ENCODE measurements at regions not wholly inside any gene's neighbourhood (a gene's known extent, or its start where the extent isn't known, plus 50 kb on each side); places are given as distances from the start of the nearest gene placed in this dataset.

- H3K36me3 ChIP-seq (replicated peaks) = no peaks in the 10 kb centered on the region
- H3K4me3 ChIP-seq (ENCODE audit: low read depth, low read length) = no peak overlapping the region
- TF ChIP-seq, protein P1, sequence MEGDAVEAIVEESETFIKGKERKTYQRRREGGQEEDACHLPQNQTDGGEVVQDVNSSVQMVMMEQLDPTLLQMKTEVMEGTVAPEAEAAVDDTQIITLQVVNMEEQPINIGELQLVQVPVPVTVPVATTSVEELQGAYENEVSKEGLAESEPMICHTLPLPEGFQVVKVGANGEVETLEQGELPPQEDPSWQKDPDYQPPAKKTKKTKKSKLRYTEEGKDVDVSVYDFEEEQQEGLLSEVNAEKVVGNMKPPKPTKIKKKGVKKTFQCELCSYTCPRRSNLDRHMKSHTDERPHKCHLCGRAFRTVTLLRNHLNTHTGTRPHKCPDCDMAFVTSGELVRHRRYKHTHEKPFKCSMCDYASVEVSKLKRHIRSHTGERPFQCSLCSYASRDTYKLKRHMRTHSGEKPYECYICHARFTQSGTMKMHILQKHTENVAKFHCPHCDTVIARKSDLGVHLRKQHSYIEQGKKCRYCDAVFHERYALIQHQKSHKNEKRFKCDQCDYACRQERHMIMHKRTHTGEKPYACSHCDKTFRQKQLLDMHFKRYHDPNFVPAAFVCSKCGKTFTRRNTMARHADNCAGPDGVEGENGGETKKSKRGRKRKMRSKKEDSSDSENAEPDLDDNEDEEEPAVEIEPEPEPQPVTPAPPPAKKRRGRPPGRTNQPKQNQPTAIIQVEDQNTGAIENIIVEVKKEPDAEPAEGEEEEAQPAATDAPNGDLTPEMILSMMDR (IDR thresholded peaks at IDR 0.05; ENCODE audit: low read depth, low read length, missing control alignments) = no peak
- DNase-seq = no peak
- H3K27ac ChIP-seq = no peak overlapping the region
- in situ Hi-C loops (cut with HindIII; ENCODE audit: low pct_ligation_motif_present, low sequenced_read_pairs) = no loop called here
- H3K27me3 ChIP-seq (replicated peaks) = no peaks in the 10 kb centered on the region
These were observed 168.1 kb downstream of the RAB11FIP2 start for GRCh38 chr10:117878626-117879025.

DNA sequence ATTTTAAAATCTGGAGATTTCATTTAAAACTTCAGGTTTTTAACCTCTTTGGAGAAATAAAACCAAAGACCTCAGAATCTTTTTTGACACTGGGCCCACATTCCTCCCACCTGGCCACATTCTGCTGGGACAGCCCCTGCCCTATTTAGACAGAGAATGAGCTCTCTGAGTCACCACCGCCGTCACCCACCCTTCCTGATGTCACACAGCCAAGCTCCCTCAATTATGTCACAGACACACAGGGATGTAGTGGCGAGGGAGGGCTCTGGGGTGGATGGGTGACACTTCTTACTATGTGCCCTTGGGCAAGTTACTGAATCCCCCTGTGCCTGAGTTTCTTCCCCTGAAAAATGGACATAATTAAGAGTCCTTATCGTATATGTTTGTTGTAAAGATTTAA is 162.6 kb downstream of the RAB11FIP2 start:
- no peaks in the 10 kb centered on the region for H3K36me3 ChIP-seq (replicated peaks)
- in situ Hi-C loops (cut with HindIII; ENCODE audit: low pct_ligation_motif_present, low sequenced_read_pairs) = no loop called here
- no peak overlapping the region for H3K4me3 ChIP-seq (ENCODE audit: low read depth, low read length)
- TF ChIP-seq, protein P1 (IDR thresholded peaks at IDR 0.05; ENCODE audit: low read depth, low read length, missing control alignments) = no peak
- H3K27me3 ChIP-seq (replicated peaks) = no peaks in the 10 kb centered on the region
- DNase-seq = no peak
- H3K27ac ChIP-seq = no peak overlapping the region

DNA sequence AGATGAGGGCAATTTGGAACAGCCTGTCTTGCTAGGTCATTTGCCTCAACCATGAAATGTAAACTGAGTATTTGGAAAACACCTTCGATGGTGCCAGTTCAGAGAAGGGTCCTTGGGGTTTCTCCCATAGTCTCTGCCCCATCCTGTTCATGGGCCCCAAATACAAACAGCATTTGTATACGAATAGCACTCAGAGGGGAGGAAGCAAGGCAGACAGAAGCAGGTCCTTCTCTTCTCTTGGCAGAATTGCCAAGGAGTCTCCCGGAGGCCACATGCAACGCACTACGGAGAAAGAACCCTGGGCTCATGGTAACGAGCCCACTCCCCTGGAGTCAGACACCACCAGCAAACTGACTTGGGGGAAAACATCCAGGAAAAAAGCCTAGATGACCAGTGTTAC is 162.1 kb downstream of the RAB11FIP2 start:
- in situ Hi-C loops (cut with HindIII; ENCODE audit: low pct_ligation_motif_present, low sequenced_read_pairs) = no loop called here
- no peak for DNase-seq
- Histone ChIP-seq H3K27me3 (replicated peaks) (no peaks in the 10 kb centered on the region), H3K27ac (no peak overlapping the region), H3K36me3 (replicated peaks) (no peaks in the 10 kb centered on the region), H3K4me3 (ENCODE audit: low read depth, low read length) (no peak overlapping the region)
- TF ChIP-seq, protein P1 (IDR thresholded peaks at IDR 0.05; ENCODE audit: low read depth, low read length, missing control alignments) = no peak

DNA sequence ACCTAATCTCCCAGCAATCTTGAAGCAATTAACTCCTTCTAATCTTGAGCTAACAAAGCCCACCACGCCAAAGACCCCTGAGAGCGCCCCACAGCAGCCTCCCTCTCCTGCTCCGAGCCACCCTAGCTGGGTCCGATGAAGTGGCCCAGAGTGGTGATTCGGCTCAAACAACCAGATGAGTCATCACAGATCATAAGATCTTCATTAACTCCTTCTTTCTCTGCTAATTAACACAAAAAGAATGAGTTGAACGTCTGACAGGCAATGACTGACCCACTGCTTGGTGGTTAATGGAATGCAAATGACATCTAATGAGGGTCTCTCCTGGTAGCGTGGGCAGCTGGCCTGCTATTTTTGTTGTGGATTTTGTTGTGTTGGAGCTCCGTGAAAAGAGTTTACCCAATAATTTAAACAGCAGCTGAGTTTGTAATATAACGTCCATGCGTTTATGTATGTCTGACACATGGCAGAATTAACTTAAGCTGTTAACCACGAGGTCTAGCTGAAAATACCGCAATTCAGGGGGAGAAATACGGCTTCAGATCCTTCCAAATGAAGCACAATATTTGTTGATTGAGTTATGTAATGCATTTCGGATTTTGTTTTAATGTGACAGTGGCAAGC is 161.4 kb downstream of the RAB11FIP2 start:
- TF ChIP-seq, protein P1 (IDR thresholded peaks at IDR 0.05; ENCODE audit: low read depth, low read length, missing control alignments) = no peak
- Histone ChIP-seq H3K27ac (no peak overlapping the region), H3K4me3 (ENCODE audit: low read depth, low read length) (no peak overlapping the region), H3K27me3 (replicated peaks) (no peaks in the 10 kb centered on the region), H3K36me3 (replicated peaks) (no peaks in the 10 kb centered on the region)
- in situ Hi-C loops (cut with HindIII; ENCODE audit: low pct_ligation_motif_present, low sequenced_read_pairs) = no loop called here
- no peak for DNase-seq

- Histone ChIP-seq H3K36me3 (replicated peaks) (no peaks in the 10 kb centered on the region), H3K27ac (no peak overlapping the region), H3K27me3 (replicated peaks) (no peaks in the 10 kb centered on the region), H3K4me3 (ENCODE audit: low read depth, low read length) (no peak overlapping the region)
- no peak for DNase-seq
- TF ChIP-seq, protein P1 (IDR thresholded peaks at IDR 0.05; ENCODE audit: low read depth, low read length, missing control alignments) = no peak
- in situ Hi-C loops (cut with HindIII; ENCODE audit: low pct_ligation_motif_present, low sequenced_read_pairs) = no loop called here
These were observed 160.0 kb downstream of the RAB11FIP2 start for GRCh38 chr10:117886766-117887165.

GRCh38 chr10:117889664-117890063 is 157.1 kb downstream of the RAB11FIP2 start:
- Histone ChIP-seq H3K27ac (no peak overlapping the region), H3K4me3 (ENCODE audit: low read depth, low read length) (no peak overlapping the region), H3K36me3 (replicated peaks) (no peaks in the 10 kb centered on the region), H3K27me3 (replicated peaks) (no peaks in the 10 kb centered on the region)
- DNase-seq = no peak
- TF ChIP-seq, protein P1 (IDR thresholded peaks at IDR 0.05; ENCODE audit: low read depth, low read length, missing control alignments) = no peak
- in situ Hi-C loops (cut with HindIII; ENCODE audit: low pct_ligation_motif_present, low sequenced_read_pairs) = no loop called here

Measured in brain microvascular endothelial cell (primary cell).